ENCODE measurements at regions not wholly inside any gene's neighbourhood (a gene's known extent, or its start where the extent isn't known, plus 50 kb on each side); places are given as distances from the start of the nearest gene placed in this dataset.
A peak's percentile ranks its signal among the peaks of the same experiment; 100 is the strongest.
"Not testable (repeated sequence)": the region's sequence is repeated elsewhere in the genome, so short reads cannot be mapped to it uniquely, and the experiment has no call there.

DNA sequence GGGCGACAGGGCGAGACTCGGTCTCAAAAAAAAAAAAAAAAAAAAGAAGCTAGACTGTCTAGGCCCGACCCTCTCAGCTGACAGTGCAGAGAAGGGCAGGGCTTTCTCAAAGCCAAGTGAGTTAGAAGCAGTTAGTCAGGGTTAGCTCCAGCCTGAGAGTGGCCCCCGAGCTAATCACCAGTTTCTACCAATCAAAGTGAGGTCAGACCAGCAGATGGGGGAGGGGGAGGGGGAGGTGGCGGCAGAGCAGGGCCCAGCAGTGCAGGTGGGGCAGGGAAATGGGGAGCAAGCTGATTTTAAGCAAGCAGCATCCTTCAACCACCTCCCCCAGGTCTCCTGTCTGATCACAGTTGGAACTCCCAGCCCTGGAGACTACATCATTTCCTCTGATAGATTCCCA is 55.3 kb upstream of the PRR5 start:
- no peak for DNase-seq
- TF ChIP-seq CTCF (IDR thresholded peaks at IDR 0.05) (no peak), POLR2A (IDR thresholded peaks at IDR 0.05) (no peak)
- Histone ChIP-seq H3K4me3 (no peak overlapping the region), H3K27ac (no peak overlapping the region), H3K9me3 (replicated peaks in 1 of 3) (no peaks in the 10 kb centered on the region), H3K27me3 (no peaks in the 10 kb centered on the region), H3K4me1 (replicated peaks in 1 of 2) (peaks cover 0 to 4% of the 10 kb centered on the region in 2 donors), H3K36me3 (replicated peaks in 1 of 2) (no peaks in the 10 kb centered on the region)
- WGBS, 4 donors: 79 to 88% (median 81%) methylated on average over 5 to 6 of the region's 6 CpGs
- intact Hi-C loops (cut with DNase I): no loop called here

- Histone ChIP-seq H3K36me3 (replicated peaks in 1 of 2) (no peaks in the 10 kb centered on the region), H3K27me3 (no peaks in the 10 kb centered on the region), H3K4me1 (replicated peaks in 1 of 2) (peaks cover 0 to 4% of the 10 kb centered on the region in 2 donors), H3K4me3 (no peak overlapping the region), H3K9me3 (replicated peaks in 1 of 3) (no peaks in the 10 kb centered on the region), H3K27ac (no peak overlapping the region)
- TF ChIP-seq CTCF (IDR thresholded peaks at IDR 0.05) (no peak), POLR2A (IDR thresholded peaks at IDR 0.05) (no peak)
- intact Hi-C loops (cut with DNase I): no loop called here
- 87 to 95% (median 90%) methylated on average over 8 to 13 of the region's 13 CpGs for WGBS, 4 donors
- no peak for DNase-seq
Observed at GRCh38 chr22:44646141-44646540, 55.9 kb upstream of the PRR5 start.

GRCh38 chr22:44645531-44645930 is 56.5 kb upstream of the PRR5 start:
- WGBS, 4 donors: 60 to 79% (median 73%) methylated on average over 10 to 11 of the region's 11 CpGs
- no peak overlapping the region for H3K27ac ChIP-seq
- peak in 1 of 7 donors; percentile 8 for DNase-seq

GRCh38 chr22:44645083-44645482 is 56.9 kb upstream of the PRR5 start:
- H3K27ac ChIP-seq: no peak overlapping the region
- H3K4me1 ChIP-seq (replicated peaks in 1 of 2): peaks cover 0 to 12% of the 10 kb centered on the region in 2 donors
- peaks cover 6% of the 10 kb centered on the region for H3K27me3 ChIP-seq
- no peak for TF ChIP-seq POLR2A (IDR thresholded peaks at IDR 0.05)
- no peak for TF ChIP-seq CTCF (IDR thresholded peaks at IDR 0.05)
- no peaks in the 10 kb centered on the region for H3K9me3 ChIP-seq (replicated peaks in 1 of 3)
- intact Hi-C loops (cut with DNase I): no loop called here
- H3K36me3 ChIP-seq (replicated peaks in 1 of 2): no peaks in the 10 kb centered on the region
- WGBS, 4 donors: 41 to 53% (median 50%) methylated on average over 4 of the region's 4 CpGs
- no peak overlapping the region for H3K4me3 ChIP-seq
- no peak for DNase-seq

More at GRCh38 chr22:44645531-44645930, 56.5 kb upstream of the PRR5 start:
- Histone ChIP-seq H3K4me3 (no peak overlapping the region), H3K36me3 (replicated peaks in 1 of 2) (no peaks in the 10 kb centered on the region), H3K4me1 (replicated peaks in 1 of 2) (peaks cover 0 to 8% of the 10 kb centered on the region in 2 donors), H3K27me3 (peaks cover 2% of the 10 kb centered on the region), H3K9me3 (replicated peaks in 1 of 3) (no peaks in the 10 kb centered on the region)
- no peak for TF ChIP-seq POLR2A (IDR thresholded peaks at IDR 0.05)
- TF ChIP-seq CTCF (IDR thresholded peaks at IDR 0.05): no peak
- intact Hi-C loops (cut with DNase I): no loop called here

GRCh38 chr22:44643526-44644101 is 58.4 kb upstream of the PRR5 start:
- H3K36me3 ChIP-seq (replicated peaks in 1 of 2); intact Hi-C loops (cut with DNase I); H3K27ac ChIP-seq; H3K9me3 ChIP-seq (replicated peaks in 1 of 3); DNase-seq; H3K27me3 ChIP-seq; H3K4me3 ChIP-seq: not testable (repeated sequence)
- H3K4me1 ChIP-seq (replicated peaks in 1 of 2): peaks cover 0 to 25% of the 10 kb centered on the region in 2 donors
- WGBS, 4 donors: 84 to 89% (median 88%) methylated on average over 19 of the region's 19 CpGs
